Breast epithelium (tissue), 4 donors: ENCODE measurements at regions not wholly inside any gene's neighbourhood (a gene's known extent, or its start where the extent isn't known, plus 50 kb on each side); places are given as distances from the start of the nearest gene placed in this dataset.
"Not testable (repeated sequence)": the region's sequence is repeated elsewhere in the genome, so short reads cannot be mapped to it uniquely, and the experiment has no call there.

ENCODE experiments used
- DNase-seq, 2 donors: peaks; one replicate each; pipeline ENCODE4 v3.0.0-alpha.2; 2019; ENCODE audit warnings: low spot score in 2 of 2
- H3K27ac ChIP-seq, 2 donors: fragments of 200-600 bp; sonication (generic) in 1 of 2; one replicate each; pipeline ENCODE4 v1.5.1; 2016 to 2019; ENCODE audit warnings: mild to moderate bottlenecking in 1 of 2
- H3K27me3 ChIP-seq, 2 donors: fragments of 200-600 bp; sonication (generic) in 1 of 2; one replicate each; pipeline versions ENCODE4 v1.5.1 to v1.6.0; 2017 to 2019; ENCODE audit warnings: control low read depth in 1 of 2, mild to moderate bottlenecking in 1 of 2
- H3K36me3 ChIP-seq: fragments of 200-600 bp; one replicate; pipeline ENCODE4 v1.5.1; 2019
- H3K4me1 ChIP-seq, 2 donors: fragments of 200-600 bp; sonication (generic); one replicate each; pipeline ENCODE4 v1.5.1; 2016 to 2019; ENCODE audit warnings: control low read depth in 1 of 2
- H3K4me3 ChIP-seq, 3 donors: fragments of 200-600 bp; sonication (generic); 1 replicate in 2 of 3; 2 replicates in 1 of 3; pipeline ENCODE4 v1.5.1; 2016 to 2019; ENCODE audit warnings: mild to moderate bottlenecking in 3 of 3, moderate library complexity in 2 of 3
- H3K9me3 ChIP-seq, 2 donors: fragments of 200-600 bp; sonication (generic) in 1 of 2; one replicate each; pipeline ENCODE4 v1.5.1; 2016 to 2019; ENCODE audit warnings: control low read depth in 1 of 2
- intact Hi-C: fragments of 100-400 bp; cut with DNase I; formaldehyde crosslinking; loops from one replicate; pipeline ENCODE4 v1.15.1; 2023; ENCODE audit warnings: low total_unique reads

GRCh38 chr2:87505239-87505638 is 242.6 kb upstream of the PLGLB2 start:
- H3K27me3 ChIP-seq, H3K4me3 ChIP-seq, H3K9me3 ChIP-seq, H3K36me3 ChIP-seq, intact Hi-C loops, H3K4me1 ChIP-seq, DNase-seq, H3K27ac ChIP-seq: not testable (repeated sequence)

GRCh38 chr2:87505909-87506308 is 242.0 kb upstream of the PLGLB2 start:
- H3K36me3 ChIP-seq, H3K4me3 ChIP-seq, H3K4me1 ChIP-seq, DNase-seq, H3K9me3 ChIP-seq, H3K27me3 ChIP-seq, intact Hi-C loops, H3K27ac ChIP-seq: not testable (repeated sequence)

DNA sequence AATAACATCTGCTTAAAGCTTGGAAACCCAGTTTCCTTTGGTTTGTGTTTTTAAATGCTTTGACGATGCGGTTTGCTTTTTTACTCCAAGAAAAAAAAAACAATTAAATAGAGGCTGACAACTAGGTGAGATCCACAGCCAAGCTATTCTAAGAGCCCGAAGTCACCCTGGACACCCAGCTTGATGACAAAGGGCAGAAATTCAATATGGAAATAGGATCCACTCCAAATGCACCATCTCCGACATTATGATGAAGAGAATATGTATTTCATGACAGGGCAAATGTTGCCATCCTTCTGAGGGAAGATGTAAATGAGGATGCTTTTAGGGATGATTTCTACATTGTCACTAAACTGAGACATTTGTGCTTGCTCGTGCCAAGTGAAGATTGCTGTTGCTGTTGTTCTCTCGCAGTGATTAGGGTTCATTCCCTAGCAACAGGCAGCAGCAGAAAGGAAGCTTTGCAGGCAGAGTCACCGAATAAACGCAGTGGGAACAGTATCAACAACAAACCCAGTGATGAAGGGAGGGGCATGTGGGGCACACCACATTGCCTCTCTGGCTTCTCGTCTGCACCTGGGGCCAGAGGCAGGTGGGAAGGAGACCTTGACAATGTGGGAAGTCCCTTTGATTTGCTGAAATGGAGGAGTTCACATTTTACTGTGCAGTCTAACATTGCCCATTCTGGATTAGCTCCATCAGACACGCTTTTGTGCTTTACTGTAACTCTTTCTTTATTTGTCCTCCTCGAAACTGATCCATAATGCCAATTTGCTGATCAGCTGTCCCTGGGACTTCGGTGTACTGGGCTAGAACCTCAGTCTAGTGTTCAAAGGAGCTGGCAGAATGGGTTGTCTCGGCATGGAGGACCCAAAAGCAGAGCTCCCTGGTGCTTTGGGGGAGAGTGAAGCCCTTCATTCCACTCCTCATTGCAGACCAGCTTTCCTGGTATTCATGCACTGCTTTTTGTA is 240.2 kb upstream of the PLGLB2 start:
- H3K4me1 ChIP-seq, result not testable (repeated sequence)

GRCh38 chr2:87511195-87511778 is 236.6 kb upstream of the PLGLB2 start:
- H3K9me3 ChIP-seq, H3K4me3 ChIP-seq, H3K36me3 ChIP-seq, H3K4me1 ChIP-seq, H3K27me3 ChIP-seq, DNase-seq, H3K27ac ChIP-seq, intact Hi-C loops: not testable (repeated sequence)

More for the DNA sequence above, 240.2 kb upstream of the PLGLB2 start:
- H3K27me3 ChIP-seq, H3K4me3 ChIP-seq, H3K36me3 ChIP-seq, H3K9me3 ChIP-seq, DNase-seq, intact Hi-C loops: not testable (repeated sequence)
- peak overlapping the region; percentile 8 to 48 for H3K27ac ChIP-seq

DNA sequence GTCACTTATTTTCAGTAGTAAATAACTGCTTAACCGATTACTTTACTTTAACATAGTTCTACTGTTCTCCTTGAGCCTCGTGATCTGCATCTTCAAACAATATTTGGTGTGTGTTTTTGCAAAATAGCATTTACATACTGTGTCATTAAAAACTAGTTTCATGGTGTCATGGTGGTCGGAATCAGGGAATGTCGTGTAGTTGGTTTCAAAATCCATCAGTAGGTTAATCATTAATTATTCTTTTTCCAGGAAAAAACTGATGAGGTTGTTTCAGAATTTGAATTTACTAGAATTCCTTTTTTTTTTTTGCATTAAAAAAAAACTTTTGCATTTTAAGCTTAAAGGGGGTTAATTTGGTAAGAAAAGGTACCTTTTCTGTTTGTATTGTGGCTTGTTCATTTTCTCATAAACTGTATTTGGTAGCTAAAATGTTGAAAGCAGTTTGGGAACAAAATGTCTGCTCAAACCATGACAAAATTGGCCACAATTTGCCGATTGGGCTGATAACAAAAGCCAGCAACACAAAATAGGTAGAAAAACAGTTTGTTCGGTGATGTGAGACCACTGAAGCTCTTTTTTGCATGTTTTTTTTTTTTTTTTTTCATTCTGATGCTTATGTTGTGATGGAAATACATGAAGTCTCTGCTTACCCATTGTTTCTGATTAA is 234.9 kb upstream of the PLGLB2 start:
- H3K27me3 ChIP-seq, H3K9me3 ChIP-seq, H3K36me3 ChIP-seq, H3K27ac ChIP-seq, DNase-seq, intact Hi-C loops, H3K4me1 ChIP-seq, H3K4me3 ChIP-seq: not testable (repeated sequence)

DNA sequence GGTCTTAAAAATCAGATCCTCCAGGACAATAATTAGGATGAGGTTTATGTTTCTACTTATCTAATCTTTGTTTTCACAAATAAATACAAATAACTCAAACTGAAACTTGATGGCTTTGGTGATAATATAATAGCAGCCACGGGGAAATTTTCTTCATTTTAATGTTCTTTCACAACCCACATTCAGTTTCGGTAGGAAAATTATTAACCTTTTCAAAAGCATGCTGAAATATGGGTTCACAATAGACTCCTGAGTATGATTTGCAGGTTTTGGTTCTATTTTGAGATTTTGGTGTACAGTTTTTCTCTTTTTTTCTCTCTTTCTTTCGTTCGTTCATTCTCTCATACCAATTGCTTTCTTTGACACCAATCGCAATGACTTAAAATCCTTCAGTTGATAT is 233.9 kb upstream of the PLGLB2 start:
- DNase-seq, H3K4me3 ChIP-seq, intact Hi-C loops, H3K36me3 ChIP-seq, H3K4me1 ChIP-seq, H3K9me3 ChIP-seq, H3K27me3 ChIP-seq, H3K27ac ChIP-seq: not testable (repeated sequence)

DNA sequence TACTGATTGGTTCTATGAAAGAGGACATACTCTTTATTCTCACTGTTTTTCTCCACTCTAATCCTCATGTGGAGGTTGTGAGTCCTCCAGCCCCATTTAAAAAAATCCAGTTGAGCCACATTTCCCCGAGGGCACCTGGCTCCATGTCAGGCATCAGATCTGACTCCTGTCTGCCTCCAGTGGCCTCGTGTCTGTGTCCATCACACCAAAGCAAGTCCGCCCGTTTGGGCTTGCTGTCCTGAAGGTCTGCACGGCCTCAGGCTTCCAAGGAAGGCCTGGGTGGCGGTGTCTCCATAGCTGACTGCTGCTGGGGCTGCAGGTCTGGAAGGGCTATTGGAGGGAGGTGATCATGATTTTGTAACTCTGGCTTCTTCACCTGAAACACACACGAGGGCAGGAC is 233.4 kb upstream of the PLGLB2 start:
- H3K27me3 ChIP-seq, H3K36me3 ChIP-seq, H3K27ac ChIP-seq, H3K9me3 ChIP-seq, intact Hi-C loops, H3K4me1 ChIP-seq, H3K4me3 ChIP-seq, DNase-seq: not testable (repeated sequence)

DNA sequence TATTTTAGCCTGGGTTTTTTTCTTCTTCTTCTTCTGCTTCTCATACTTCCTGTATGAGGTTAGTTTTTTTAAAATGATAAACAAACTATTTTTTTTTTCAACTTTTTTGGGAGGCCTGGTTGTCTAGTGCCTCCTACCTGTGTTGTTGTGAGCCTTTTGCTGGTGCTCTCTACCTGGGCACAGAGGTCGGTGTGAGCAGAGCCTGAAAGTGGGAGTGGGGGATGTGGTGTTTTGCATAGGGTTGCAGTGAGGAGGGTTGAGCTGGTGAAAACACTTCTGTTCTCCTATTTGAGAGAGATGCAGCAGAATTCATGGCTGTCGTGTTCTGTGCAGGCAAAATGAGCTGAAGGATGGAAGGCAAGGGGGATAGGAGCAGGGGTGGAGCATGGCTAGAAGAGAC is 232.7 kb upstream of the PLGLB2 start:
- H3K4me3 ChIP-seq, DNase-seq, H3K4me1 ChIP-seq, H3K9me3 ChIP-seq, H3K36me3 ChIP-seq, H3K27ac ChIP-seq, H3K27me3 ChIP-seq, intact Hi-C loops: not testable (repeated sequence)

GRCh38 chr2:87515875-87516274 is 232.0 kb upstream of the PLGLB2 start:
- H3K4me3 ChIP-seq, DNase-seq, H3K9me3 ChIP-seq, H3K27me3 ChIP-seq, H3K36me3 ChIP-seq, H3K4me1 ChIP-seq, intact Hi-C loops, H3K27ac ChIP-seq: not testable (repeated sequence)

DNA sequence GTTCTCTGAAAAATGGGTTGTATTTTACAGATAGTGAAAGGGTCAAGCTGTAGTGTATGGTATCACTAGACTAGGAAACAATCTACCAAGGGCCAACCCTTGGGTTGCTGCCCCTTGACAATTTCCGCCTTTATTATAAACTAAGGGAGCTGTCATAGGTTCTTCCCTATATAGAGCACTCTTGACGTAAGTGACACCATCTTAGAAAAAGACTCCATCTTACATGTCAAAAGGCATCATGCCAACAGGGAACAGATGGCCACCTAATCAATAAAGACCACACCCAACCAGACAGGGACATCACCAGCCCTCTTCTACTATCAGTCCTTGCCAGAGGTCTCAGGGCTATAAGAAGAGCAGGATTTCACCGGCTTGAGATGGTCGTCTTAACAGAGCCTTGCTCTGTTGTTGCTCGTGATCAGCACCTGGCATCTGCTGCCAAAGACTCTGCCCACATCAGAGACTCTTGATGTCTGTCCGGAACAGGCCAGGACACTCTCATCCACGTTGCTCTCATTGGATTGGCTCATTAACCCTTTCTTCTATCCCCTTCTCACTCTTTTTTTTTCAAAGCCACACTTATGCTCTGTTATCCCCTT is 231.4 kb upstream of the PLGLB2 start:
- H3K4me1 ChIP-seq, H3K4me3 ChIP-seq, H3K27ac ChIP-seq, H3K27me3 ChIP-seq, DNase-seq, H3K9me3 ChIP-seq, intact Hi-C loops, H3K36me3 ChIP-seq: not testable (repeated sequence)

- H3K9me3 ChIP-seq, DNase-seq, intact Hi-C loops, H3K27me3 ChIP-seq, H3K27ac ChIP-seq, H3K4me3 ChIP-seq, H3K4me1 ChIP-seq, H3K36me3 ChIP-seq: not testable (repeated sequence)
Observed at GRCh38 chr2:87517438-87517837, 230.4 kb upstream of the PLGLB2 start.

- H3K36me3 ChIP-seq, intact Hi-C loops, H3K27me3 ChIP-seq, DNase-seq, H3K4me3 ChIP-seq, H3K4me1 ChIP-seq, H3K9me3 ChIP-seq: not testable (repeated sequence)
- H3K27ac ChIP-seq, result peak overlapping the region in 1 of 2 donors; percentile 1
Observed at GRCh38 chr2:87518066-87518465, 229.8 kb upstream of the PLGLB2 start.

GRCh38 chr2:87518547-87518946 is 229.3 kb upstream of the PLGLB2 start:
- intact Hi-C loops, DNase-seq, H3K9me3 ChIP-seq, H3K36me3 ChIP-seq, H3K4me3 ChIP-seq, H3K4me1 ChIP-seq, H3K27me3 ChIP-seq: not testable (repeated sequence)
- peak overlapping the region in 1 of 2 donors; percentile 1 for H3K27ac ChIP-seq
